ENCODE measurements at regions not wholly inside any gene's neighbourhood (a gene's known extent, or its start where the extent isn't known, plus 50 kb on each side); places are given as distances from the start of the nearest gene placed in this dataset.

- peak overlapping the region; percentile 56 for H3K4me3 ChIP-seq (ENCODE audit: low read length)
These were observed 688.7 kb downstream of the TUSC7 start for GRCh38 chr3:117398141-117398899.

GRCh38 chr3:117399311-117400078, 689.9 kb downstream of the TUSC7 start:
- Histone ChIP-seq H3K4me1 (ENCODE audit: control insufficient read depth, low read depth, low read length) (peaks cover 57% of the 10 kb centered on the region), H3K27ac (ENCODE audit: low read length) (no peak overlapping the region), H3K9ac (ENCODE audit: low read length) (peak overlapping the region; percentile 59), H3K4me3 (ENCODE audit: low read length) (peak overlapping the region; percentile 56), H3K27me3 (ENCODE audit: control insufficient read depth, insufficient read depth, low read length) (peaks cover 60% of the 10 kb centered on the region), H3K36me3 (ENCODE audit: control insufficient read depth, low read depth, low read length) (no peaks in the 10 kb centered on the region), H3K9me3 (ENCODE audit: control insufficient read depth, low read depth, low read length) (no peaks in the 10 kb centered on the region)

More at GRCh38 chr3:117398141-117398899, 688.7 kb downstream of the TUSC7 start:
- Histone ChIP-seq H3K9me3 (ENCODE audit: control insufficient read depth, low read depth, low read length) (no peaks in the 10 kb centered on the region), H3K9ac (ENCODE audit: low read length) (peak overlapping the region; percentile 60), H3K27me3 (ENCODE audit: control insufficient read depth, insufficient read depth, low read length) (peaks cover 60% of the 10 kb centered on the region), H3K4me1 (ENCODE audit: control insufficient read depth, low read depth, low read length) (peaks cover 60% of the 10 kb centered on the region), H3K36me3 (ENCODE audit: control insufficient read depth, low read depth, low read length) (no peaks in the 10 kb centered on the region), H3K27ac (ENCODE audit: low read length) (peak overlapping the region; percentile 76)

- H3K27ac ChIP-seq (ENCODE audit: low read length), result no peak overlapping the region
- H3K9me3 ChIP-seq (ENCODE audit: control insufficient read depth, low read depth, low read length), result no peaks in the 10 kb centered on the region
- peaks cover 60% of the 10 kb centered on the region for H3K27me3 ChIP-seq (ENCODE audit: control insufficient read depth, insufficient read depth, low read length)
- no peaks in the 10 kb centered on the region for H3K36me3 ChIP-seq (ENCODE audit: control insufficient read depth, low read depth, low read length)
- H3K4me3 ChIP-seq (ENCODE audit: low read length), result peak overlapping the region; percentile 56
- H3K9ac ChIP-seq (ENCODE audit: low read length), result peak overlapping the region; percentile 59
- peaks cover 65% of the 10 kb centered on the region for H3K4me1 ChIP-seq (ENCODE audit: control insufficient read depth, low read depth, low read length)
These were observed 690.7 kb downstream of the TUSC7 start for GRCh38 chr3:117400303-117400702.

- H3K9ac ChIP-seq (ENCODE audit: low read length), result no peak overlapping the region
- no peak overlapping the region for H3K4me3 ChIP-seq (ENCODE audit: low read length)
- peaks cover 57% of the 10 kb centered on the region for H3K4me1 ChIP-seq (ENCODE audit: control insufficient read depth, low read depth, low read length)
- no peaks in the 10 kb centered on the region for H3K36me3 ChIP-seq (ENCODE audit: control insufficient read depth, low read depth, low read length)
- H3K27ac ChIP-seq (ENCODE audit: low read length), result no peak overlapping the region
- H3K9me3 ChIP-seq (ENCODE audit: control insufficient read depth, low read depth, low read length), result no peaks in the 10 kb centered on the region
- H3K27me3 ChIP-seq (ENCODE audit: control insufficient read depth, insufficient read depth, low read length), result peaks cover 25% of the 10 kb centered on the region
These were observed 694.6 kb downstream of the TUSC7 start for GRCh38 chr3:117404141-117404540.

- no peaks in the 10 kb centered on the region for H3K9me3 ChIP-seq (ENCODE audit: control insufficient read depth, low read depth, low read length)
- no peak overlapping the region for H3K27ac ChIP-seq (ENCODE audit: low read length)
- peaks cover 52% of the 10 kb centered on the region for H3K4me1 ChIP-seq (ENCODE audit: control insufficient read depth, low read depth, low read length)
- H3K9ac ChIP-seq (ENCODE audit: low read length), result no peak overlapping the region
- H3K4me3 ChIP-seq (ENCODE audit: low read length), result no peak overlapping the region
- no peaks in the 10 kb centered on the region for H3K36me3 ChIP-seq (ENCODE audit: control insufficient read depth, low read depth, low read length)
- H3K27me3 ChIP-seq (ENCODE audit: control insufficient read depth, insufficient read depth, low read length), result peaks cover 24% of the 10 kb centered on the region
These were observed 695.2 kb downstream of the TUSC7 start for GRCh38 chr3:117404730-117405129.

GRCh38 chr3:117405359-117405758, 695.8 kb downstream of the TUSC7 start:
- peak overlapping the region; percentile 0 for H3K4me3 ChIP-seq (ENCODE audit: low read length)

GRCh38 chr3:117407317-117407716, 697.7 kb downstream of the TUSC7 start:
- H3K27me3 ChIP-seq (ENCODE audit: control insufficient read depth, insufficient read depth, low read length), result peaks cover 2% of the 10 kb centered on the region
- no peak overlapping the region for H3K9ac ChIP-seq (ENCODE audit: low read length)
- H3K9me3 ChIP-seq (ENCODE audit: control insufficient read depth, low read depth, low read length), result no peaks in the 10 kb centered on the region
- H3K4me1 ChIP-seq (ENCODE audit: control insufficient read depth, low read depth, low read length), result peaks cover 33% of the 10 kb centered on the region
- no peak overlapping the region for H3K27ac ChIP-seq (ENCODE audit: low read length)
- H3K4me3 ChIP-seq (ENCODE audit: low read length), result no peak overlapping the region
- no peaks in the 10 kb centered on the region for H3K36me3 ChIP-seq (ENCODE audit: control insufficient read depth, low read depth, low read length)

More at GRCh38 chr3:117405359-117405758, 695.8 kb downstream of the TUSC7 start:
- no peak overlapping the region for H3K9ac ChIP-seq (ENCODE audit: low read length)
- H3K36me3 ChIP-seq (ENCODE audit: control insufficient read depth, low read depth, low read length), result no peaks in the 10 kb centered on the region
- peaks cover 52% of the 10 kb centered on the region for H3K4me1 ChIP-seq (ENCODE audit: control insufficient read depth, low read depth, low read length)
- H3K9me3 ChIP-seq (ENCODE audit: control insufficient read depth, low read depth, low read length), result no peaks in the 10 kb centered on the region
- peaks cover 22% of the 10 kb centered on the region for H3K27me3 ChIP-seq (ENCODE audit: control insufficient read depth, insufficient read depth, low read length)
- no peak overlapping the region for H3K27ac ChIP-seq (ENCODE audit: low read length)

GRCh38 chr3:117408811-117409210, 699.2 kb downstream of the TUSC7 start:
- H3K27me3 ChIP-seq (ENCODE audit: control insufficient read depth, insufficient read depth, low read length), result no peaks in the 10 kb centered on the region
- H3K4me1 ChIP-seq (ENCODE audit: control insufficient read depth, low read depth, low read length), result peaks cover 33% of the 10 kb centered on the region
- no peak overlapping the region for H3K4me3 ChIP-seq (ENCODE audit: low read length)
- H3K9me3 ChIP-seq (ENCODE audit: control insufficient read depth, low read depth, low read length), result no peaks in the 10 kb centered on the region
- H3K36me3 ChIP-seq (ENCODE audit: control insufficient read depth, low read depth, low read length), result no peaks in the 10 kb centered on the region
- no peak overlapping the region for H3K9ac ChIP-seq (ENCODE audit: low read length)
- H3K27ac ChIP-seq (ENCODE audit: low read length), result no peak overlapping the region

GRCh38 chr3:117409256-117409655, 699.7 kb downstream of the TUSC7 start:
- H3K27ac ChIP-seq (ENCODE audit: low read length), result no peak overlapping the region
- H3K4me3 ChIP-seq (ENCODE audit: low read length), result no peak overlapping the region
- H3K4me1 ChIP-seq (ENCODE audit: control insufficient read depth, low read depth, low read length), result peaks cover 33% of the 10 kb centered on the region
- no peak overlapping the region for H3K9ac ChIP-seq (ENCODE audit: low read length)
- H3K36me3 ChIP-seq (ENCODE audit: control insufficient read depth, low read depth, low read length), result no peaks in the 10 kb centered on the region
- no peaks in the 10 kb centered on the region for H3K27me3 ChIP-seq (ENCODE audit: control insufficient read depth, insufficient read depth, low read length)
- no peaks in the 10 kb centered on the region for H3K9me3 ChIP-seq (ENCODE audit: control insufficient read depth, low read depth, low read length)

- no peak overlapping the region for H3K27ac ChIP-seq (ENCODE audit: low read length)
- no peaks in the 10 kb centered on the region for H3K36me3 ChIP-seq (ENCODE audit: control insufficient read depth, low read depth, low read length)
- no peak overlapping the region for H3K4me3 ChIP-seq (ENCODE audit: low read length)
- H3K27me3 ChIP-seq (ENCODE audit: control insufficient read depth, insufficient read depth, low read length), result no peaks in the 10 kb centered on the region
- H3K9ac ChIP-seq (ENCODE audit: low read length), result no peak overlapping the region
- H3K4me1 ChIP-seq (ENCODE audit: control insufficient read depth, low read depth, low read length), result peaks cover 28% of the 10 kb centered on the region
- H3K9me3 ChIP-seq (ENCODE audit: control insufficient read depth, low read depth, low read length), result no peaks in the 10 kb centered on the region
These were observed 700.3 kb downstream of the TUSC7 start for GRCh38 chr3:117409701-117410459.

- H3K27me3 ChIP-seq (ENCODE audit: control insufficient read depth, insufficient read depth, low read length), result no peaks in the 10 kb centered on the region
- no peak overlapping the region for H3K4me3 ChIP-seq (ENCODE audit: low read length)
- H3K9me3 ChIP-seq (ENCODE audit: control insufficient read depth, low read depth, low read length), result no peaks in the 10 kb centered on the region
- no peak overlapping the region for H3K27ac ChIP-seq (ENCODE audit: low read length)
- H3K36me3 ChIP-seq (ENCODE audit: control insufficient read depth, low read depth, low read length), result no peaks in the 10 kb centered on the region
- H3K4me1 ChIP-seq (ENCODE audit: control insufficient read depth, low read depth, low read length), result peaks cover 15% of the 10 kb centered on the region
- no peak overlapping the region for H3K9ac ChIP-seq (ENCODE audit: low read length)
These were observed 702.4 kb downstream of the TUSC7 start for GRCh38 chr3:117411971-117412370.

All from iPS-18a (cell line).